ENCODE measurements at regions not wholly inside any gene's neighbourhood (a gene's known extent, or its start where the extent isn't known, plus 50 kb on each side); places are given as distances from the start of the nearest gene placed in this dataset.

GRCh38 chr4:175273995-175274753 lies 356.0 kb downstream of the ADAM29 start:
- ATAC-seq (ENCODE audit: insufficient read depth, low FRiP score), result no peak
- TF ChIP-seq CTCF (IDR thresholded peaks at IDR 0.05; ENCODE audit: control extremely low read depth, extremely low read depth), result no peak
- DNase-seq, result no peak
- Histone ChIP-seq H3K9me3 (ENCODE audit: control insufficient read depth in 4 of 4, insufficient read depth in 3 of 4, low read length in 3 of 4) (no peaks in the 10 kb centered on the region), H3K27me3 (ENCODE audit: control insufficient read depth in 3 of 3, insufficient read depth in 3 of 3, low read length in 2 of 3) (no peaks in the 10 kb centered on the region), H3K36me3 (ENCODE audit: control insufficient read depth in 4 of 4, insufficient read depth in 4 of 4, low read length in 4 of 4) (no peaks in the 10 kb centered on the region), H3K4me3 (no peak overlapping the region), H3K4me1 (ENCODE audit: control insufficient read depth in 5 of 5, insufficient read depth in 5 of 5, low read length in 5 of 5) (no peaks in the 10 kb centered on the region), H3K27ac (ENCODE audit: low read depth in 1 of 2, low read length in 1 of 2) (no peak overlapping the region), H3K9ac (ENCODE audit: insufficient read depth in 1 of 2, low read length in 2 of 2) (no peak overlapping the region)
- 76 to 85% methylated on average over 4 of the region's 4 CpGs for WGBS, 2 donors

- Histone ChIP-seq H3K9me3 (ENCODE audit: control insufficient read depth in 4 of 4, insufficient read depth in 3 of 4, low read length in 3 of 4) (no peaks in the 10 kb centered on the region), H3K4me1 (ENCODE audit: control insufficient read depth in 5 of 5, insufficient read depth in 5 of 5, low read length in 5 of 5) (no peaks in the 10 kb centered on the region), H3K9ac (ENCODE audit: insufficient read depth in 1 of 2, low read length in 2 of 2) (no peak overlapping the region), H3K36me3 (ENCODE audit: control insufficient read depth in 4 of 4, insufficient read depth in 4 of 4, low read length in 4 of 4) (no peaks in the 10 kb centered on the region), H3K4me3 (no peak overlapping the region), H3K27ac (ENCODE audit: low read depth in 1 of 2, low read length in 1 of 2) (no peak overlapping the region), H3K27me3 (ENCODE audit: control insufficient read depth in 3 of 3, insufficient read depth in 3 of 3, low read length in 2 of 3) (no peaks in the 10 kb centered on the region)
- 83 to 88% methylated on average over 7 of the region's 7 CpGs for WGBS, 2 donors
- DNase-seq (no peak), ATAC-seq (ENCODE audit: insufficient read depth, low FRiP score) (no peak)
- no peak for TF ChIP-seq CTCF (IDR thresholded peaks at IDR 0.05; ENCODE audit: control extremely low read depth, extremely low read depth)
Measured at GRCh38 chr4:175277816-175278215, 359.7 kb downstream of the ADAM29 start.

GRCh38 chr4:175280153-175280552 lies 362.0 kb downstream of the ADAM29 start:
- Histone ChIP-seq H3K27ac (ENCODE audit: low read depth in 1 of 2, low read length in 1 of 2) (no peak overlapping the region), H3K4me1 (ENCODE audit: control insufficient read depth in 5 of 5, insufficient read depth in 5 of 5, low read length in 5 of 5) (no peaks in the 10 kb centered on the region), H3K9ac (ENCODE audit: insufficient read depth in 1 of 2, low read length in 2 of 2) (no peak overlapping the region), H3K9me3 (ENCODE audit: control insufficient read depth in 4 of 4, insufficient read depth in 3 of 4, low read length in 3 of 4) (no peaks in the 10 kb centered on the region), H3K27me3 (ENCODE audit: control insufficient read depth in 3 of 3, insufficient read depth in 3 of 3, low read length in 2 of 3) (no peaks in the 10 kb centered on the region), H3K36me3 (ENCODE audit: control insufficient read depth in 4 of 4, insufficient read depth in 4 of 4, low read length in 4 of 4) (no peaks in the 10 kb centered on the region), H3K4me3 (no peak overlapping the region)
- no peak for ATAC-seq (ENCODE audit: insufficient read depth, low FRiP score)
- TF ChIP-seq CTCF (IDR thresholded peaks at IDR 0.05; ENCODE audit: control extremely low read depth, extremely low read depth), result no peak
- no peak for DNase-seq
- 82 to 91% methylated on average over 2 of the region's 2 CpGs for WGBS, 2 donors

- H3K36me3 ChIP-seq (ENCODE audit: control insufficient read depth in 4 of 4, insufficient read depth in 4 of 4, low read length in 4 of 4), result no peaks in the 10 kb centered on the region
- DNase-seq (no peak), ATAC-seq (ENCODE audit: insufficient read depth, low FRiP score) (no peak)
- H3K9ac ChIP-seq (ENCODE audit: insufficient read depth in 1 of 2, low read length in 2 of 2), result no peak overlapping the region
- no peak overlapping the region for H3K27ac ChIP-seq (ENCODE audit: low read depth in 1 of 2, low read length in 1 of 2)
- no peaks in the 10 kb centered on the region for H3K4me1 ChIP-seq (ENCODE audit: control insufficient read depth in 5 of 5, insufficient read depth in 5 of 5, low read length in 5 of 5)
- no peak for TF ChIP-seq CTCF (IDR thresholded peaks at IDR 0.05; ENCODE audit: control extremely low read depth, extremely low read depth)
- H3K27me3 ChIP-seq (ENCODE audit: control insufficient read depth in 3 of 3, insufficient read depth in 3 of 3, low read length in 2 of 3), result no peaks in the 10 kb centered on the region
- no peak overlapping the region for H3K4me3 ChIP-seq
- H3K9me3 ChIP-seq (ENCODE audit: control insufficient read depth in 4 of 4, insufficient read depth in 3 of 4, low read length in 3 of 4), result no peaks in the 10 kb centered on the region
- WGBS, 2 donors, result 65 to 78% methylated on average over 1 of the region's 1 CpG
Measured at GRCh38 chr4:175281894-175282293, 363.7 kb downstream of the ADAM29 start.
